ENCODE measurements at regions not wholly inside any gene's neighbourhood (a gene's known extent, or its start where the extent isn't known, plus 50 kb on each side); places are given as distances from the start of the nearest gene placed in this dataset.

- TF ChIP-seq CHD7 (IDR thresholded peaks at IDR 0.05; ENCODE audit: insufficient replicate concordance, low read length) (no peak), CBX5 (IDR thresholded peaks at IDR 0.05; ENCODE audit: low read depth, low read length) (no peak), SRF (IDR thresholded peaks at IDR 0.05; ENCODE audit: low read depth, low read length) (no peak), BACH1 (IDR thresholded peaks at IDR 0.05; ENCODE audit: low read length) (no peak), TEAD4 (IDR thresholded peaks at IDR 0.05; ENCODE audit: low read depth, low read length) (no peak), SP1 (IDR thresholded peaks at IDR 0.05; ENCODE audit: low read depth, low read length) (no peak)
These were observed 120.2 kb downstream of the KIF2B start (continued) for GRCh38 chr17:53942898-53943297.
